CD4-positive, alpha-beta T cell (primary cell): ENCODE measurements at regions not wholly inside any gene's neighbourhood (a gene's known extent, or its start where the extent isn't known, plus 50 kb on each side); places are given as distances from the start of the nearest gene placed in this dataset.
"Not testable (repeated sequence)": the region's sequence is repeated elsewhere in the genome, so short reads cannot be mapped to it uniquely, and the experiment has no call there.

Source experiments
- ATAC-seq: fragments of 200-7000 bp; cut with Tn5 transposase; one replicate; pipeline ENCODE4 v1.10.0; 2022; ENCODE audit warnings: mild to moderate bottlenecking; ENCODE audit not compliant: poor library complexity
- CTCF ChIA-PET: fragments of 350-600 bp; sonication (Branson Sonifier 250); formaldehyde crosslinking; loops from one replicate; lab custom pipeline; 2021; ENCODE audit warnings: antibody characterized with exemption, inconsistent platforms; lab: Charles Lee
- POLR2A ChIA-PET: fragments of 350-600 bp; sonication (Branson Sonifier 250); formaldehyde crosslinking; loops from one replicate; lab custom pipeline; 2021; ENCODE audit warnings: antibody characterized with exemption, inconsistent platforms; lab: Charles Lee
- DNase-seq, 14 experiments: peaks; one replicate each; pipeline ENCODE4 v3.0.0-alpha.2; 2013 to 2020; ENCODE audit warnings: mixed read lengths in 2 of 14
- H3K27ac ChIP-seq, 2 donors: one replicate each; pipeline versions ENCODE4 v1.5.1 to v1.7.0; 2013; ENCODE audit warnings: low read length in 2 of 2, low read depth in 1 of 2, mild to moderate bottlenecking in 1 of 2
- H3K27me3 ChIP-seq, 2 experiments: 1 replicate in 1 of 2; 2 replicates in 1 of 2; pipeline versions ENCODE4 v1.6.1 to v1.7.0; 2013; ENCODE audit warnings: low read length in 2 of 2, control low read depth in 1 of 2, mild to moderate bottlenecking in 1 of 2, moderate library complexity in 1 of 2; ENCODE audit not compliant: insufficient read depth in 2 of 2, control insufficient read depth in 1 of 2
- H3K36me3 ChIP-seq: one replicate; pipeline ENCODE4 v1.6.1; 2013; ENCODE audit warnings: low read length, control low read depth; ENCODE audit not compliant: insufficient read depth
- H3K4me1 ChIP-seq: one replicate; pipeline ENCODE4 v1.6.1; 2013; ENCODE audit warnings: low read length, control low read depth; ENCODE audit not compliant: insufficient read depth
- H3K4me3 ChIP-seq: one replicate; pipeline ENCODE4 v1.5.1; 2013; ENCODE audit warnings: mild to moderate bottlenecking, low read length, moderate library complexity
- H3K9me3 ChIP-seq, 2 experiments: 1 replicate in 1 of 2; 2 replicates in 1 of 2; pipeline versions ENCODE4 v1.6.1 to v1.7.0; 2013; ENCODE audit warnings: low read length in 2 of 2, mild to moderate bottlenecking in 2 of 2, control low read depth in 1 of 2, moderate library complexity in 1 of 2; ENCODE audit not compliant: control insufficient read depth in 1 of 2, insufficient read depth in 1 of 2
- H3K27ac Mint-ChIP-seq: one replicate; pipeline ENCODE4 v1.8.0; 2020; ENCODE audit warnings: mixed read lengths
- H3K27me3 Mint-ChIP-seq: one replicate; pipeline ENCODE4 v1.8.0; 2021; ENCODE audit warnings: mixed read lengths
- H3K36me3 Mint-ChIP-seq: one replicate; pipeline ENCODE4 v1.8.0; 2021; ENCODE audit warnings: low read depth, mixed read lengths
- H3K4me1 Mint-ChIP-seq: one replicate; pipeline ENCODE4 v1.8.0; 2021; ENCODE audit warnings: low read depth, mixed read lengths
- H3K4me3 Mint-ChIP-seq: one replicate; pipeline ENCODE4 v1.8.0; 2020; ENCODE audit warnings: mild to moderate bottlenecking, mixed read lengths
- H3K9me3 Mint-ChIP-seq: one replicate; pipeline ENCODE4 v1.8.0; 2020; ENCODE audit warnings: mixed read lengths
- CTCF ChIP-seq: fragments of 200-600 bp; IDR thresholded peaks from one replicate; pipeline ENCODE4 v1.8.0; 2022; ENCODE audit warnings: antibody characterized with exemption, mild to moderate bottlenecking
- intact Hi-C, 2 experiments: fragments of 100-400 bp; cut with DNase I in 1 of 2; cut with micrococcal nuclease in 1 of 2; formaldehyde crosslinking; loops; one replicate each; pipeline versions ENCODE4 v1.15.1 to v1.9.0; 2023 to 2025; cut with DNase I, micrococcal nuclease

GRCh38 chr17:5763595-5764306 is 179.4 kb upstream of the NLRP1 start:
- Mint-ChIP-seq H3K36me3 (no peaks in the 10 kb centered on the region), H3K9me3 (no peaks in the 10 kb centered on the region), H3K27me3 (peaks cover 44% of the 10 kb centered on the region), H3K27ac (no peak overlapping the region), H3K4me1 (no peaks in the 10 kb centered on the region), H3K4me3 (no peak overlapping the region)
- H3K4me1 ChIP-seq, result no peaks in the 10 kb centered on the region
- DNase-seq, result no peak
- H3K9me3 ChIP-seq, result no peaks in the 10 kb centered on the region
- no peaks in the 10 kb centered on the region for H3K36me3 ChIP-seq
- POLR2A ChIA-PET, result no interaction called here
- no peak overlapping the region for H3K27ac ChIP-seq
- CTCF ChIA-PET, result no interaction called here
- intact Hi-C loops, result no loop called here
- TF ChIP-seq CTCF, result no peak
- H3K4me3 ChIP-seq, result no peak overlapping the region
- ATAC-seq, result no peak
- H3K27me3 ChIP-seq, result peaks cover 9 to 12% of the 10 kb centered on the region in 2 experiments

DNA sequence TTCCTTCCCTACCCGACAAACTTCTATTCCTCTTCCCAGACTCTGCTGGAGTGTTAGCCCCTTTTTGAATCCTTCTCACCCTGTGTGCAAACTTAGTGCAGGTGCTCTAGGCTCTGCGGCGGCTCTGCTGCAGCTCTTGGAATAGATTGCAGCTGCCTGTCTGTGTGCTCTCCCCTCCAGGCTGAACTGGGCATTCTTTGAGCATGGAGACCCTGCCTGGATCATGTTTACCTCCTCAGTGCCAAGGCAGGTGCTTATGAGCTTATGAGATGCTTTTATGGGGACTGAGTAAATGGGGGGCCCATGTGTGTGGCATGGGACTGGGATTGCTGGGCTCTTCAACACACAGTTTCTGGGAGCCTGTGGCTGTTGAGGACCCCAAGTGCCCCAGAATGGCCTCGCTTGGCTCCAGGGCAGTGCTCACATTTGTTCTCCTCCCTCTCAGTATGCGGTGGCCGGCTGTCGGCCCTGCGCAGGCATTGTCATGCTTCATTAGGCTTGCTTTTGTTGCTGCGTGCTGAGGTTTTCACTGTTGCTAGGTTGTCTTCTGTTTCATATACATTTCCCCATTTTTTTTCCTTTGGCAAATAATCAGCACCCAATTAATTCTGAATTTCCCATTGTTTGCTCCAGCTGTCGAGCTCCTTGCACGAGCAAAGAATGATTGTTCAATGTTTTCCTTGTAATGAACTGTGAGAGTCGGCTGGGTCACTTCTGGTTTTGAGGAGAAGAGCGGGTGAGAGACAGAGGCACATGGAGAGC is 185.5 kb upstream of the NLRP1 start:
- H3K4me1 ChIP-seq, result no peaks in the 10 kb centered on the region
- CTCF ChIA-PET, result no interaction called here
- TF ChIP-seq CTCF, result no peak
- H3K27ac ChIP-seq, result no peak overlapping the region
- POLR2A ChIA-PET, result no interaction called here
- H3K36me3 Mint-ChIP-seq, result no peaks in the 10 kb centered on the region
- no peaks in the 10 kb centered on the region for H3K9me3 ChIP-seq
- ATAC-seq, result no peak
- peaks cover 26% of the 10 kb centered on the region for H3K27me3 Mint-ChIP-seq
- H3K4me3 ChIP-seq, result no peak overlapping the region
- no peaks in the 10 kb centered on the region for H3K36me3 ChIP-seq
- H3K4me3 Mint-ChIP-seq, result no peak overlapping the region
- H3K4me1 Mint-ChIP-seq, result no peaks in the 10 kb centered on the region
- peaks cover 9 to 30% of the 10 kb centered on the region in 2 experiments for H3K27me3 ChIP-seq
- intact Hi-C loops, result no loop called here
- H3K9me3 Mint-ChIP-seq, result no peaks in the 10 kb centered on the region
- DNase-seq, result no peak
- H3K27ac Mint-ChIP-seq, result no peak overlapping the region

GRCh38 chr17:5770441-5771270 is 186.3 kb upstream of the NLRP1 start:
- Mint-ChIP-seq H3K4me1 (no peaks in the 10 kb centered on the region), H3K4me3 (no peak overlapping the region), H3K27ac (no peak overlapping the region), H3K36me3 (no peaks in the 10 kb centered on the region), H3K27me3 (peaks cover 35% of the 10 kb centered on the region), H3K9me3 (no peaks in the 10 kb centered on the region)
- POLR2A ChIA-PET, result no interaction called here
- H3K9me3 ChIP-seq, result no peaks in the 10 kb centered on the region
- DNase-seq (no peak), ATAC-seq (no peak)
- intact Hi-C loops, result no loop called here
- no peaks in the 10 kb centered on the region for H3K36me3 ChIP-seq
- H3K27me3 ChIP-seq, result peaks cover 9 to 30% of the 10 kb centered on the region in 2 experiments
- H3K4me3 ChIP-seq, result no peak overlapping the region
- no peak overlapping the region for H3K27ac ChIP-seq
- TF ChIP-seq CTCF, result no peak
- CTCF ChIA-PET, result no interaction called here
- H3K4me1 ChIP-seq, result no peaks in the 10 kb centered on the region

DNA sequence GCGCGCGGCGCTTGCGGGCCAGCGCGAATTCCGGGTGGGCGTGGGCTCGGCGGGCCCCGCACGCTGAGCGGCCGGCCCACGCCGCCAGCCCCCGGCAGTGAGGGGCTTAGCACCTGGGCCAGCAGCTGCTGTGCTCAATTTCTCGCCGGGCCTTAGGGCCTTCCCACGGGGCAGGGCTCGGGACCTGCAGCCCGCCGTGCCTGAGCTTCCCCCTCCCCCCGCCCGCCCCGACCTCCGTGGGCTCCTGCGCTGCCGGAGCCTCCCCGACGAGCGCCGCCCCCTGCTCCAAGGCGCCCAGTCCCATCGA is 186.9 kb upstream of the NLRP1 start:
- intact Hi-C loops, H3K9me3 Mint-ChIP-seq, H3K4me3 ChIP-seq, ATAC-seq, H3K4me1 ChIP-seq, H3K4me1 Mint-ChIP-seq, H3K36me3 Mint-ChIP-seq, H3K9me3 ChIP-seq, H3K4me3 Mint-ChIP-seq, H3K27ac ChIP-seq, DNase-seq, CTCF ChIA-PET, H3K27ac Mint-ChIP-seq, POLR2A ChIA-PET, H3K36me3 ChIP-seq: not testable (repeated sequence)
- H3K27me3 Mint-ChIP-seq, result peaks cover 39% of the 10 kb centered on the region
- peaks cover 9 to 27% of the 10 kb centered on the region in 2 experiments for H3K27me3 ChIP-seq

GRCh38 chr17:5772017-5772416 is 187.7 kb upstream of the NLRP1 start:
- H3K4me1 ChIP-seq, H3K4me1 Mint-ChIP-seq, H3K4me3 Mint-ChIP-seq, DNase-seq, H3K4me3 ChIP-seq, H3K27ac ChIP-seq, H3K27ac Mint-ChIP-seq, H3K9me3 Mint-ChIP-seq, intact Hi-C loops, CTCF ChIA-PET, ATAC-seq, H3K36me3 Mint-ChIP-seq, H3K36me3 ChIP-seq, H3K9me3 ChIP-seq: not testable (repeated sequence)
- H3K27me3 Mint-ChIP-seq, result peaks cover 36% of the 10 kb centered on the region
- POLR2A ChIA-PET, result interaction anchor here (0.6 kb wide), 1 partner anchor 97 kb away, joined by 3 read pairs; no protein-coding TSS in a partner anchor
- peaks cover 9 to 25% of the 10 kb centered on the region in 2 experiments for H3K27me3 ChIP-seq
